Endothelial cell (in vitro differentiated cells): ENCODE measurements at regions not wholly inside any gene's neighbourhood (a gene's known extent, or its start where the extent isn't known, plus 50 kb on each side); places are given as distances from the start of the nearest gene placed in this dataset.

Experiments
- DNase-seq: peaks from one replicate; pipeline ENCODE4 v3.0.0; 2021; ENCODE audit warnings: low spot score
- H3K27ac Mint-ChIP-seq: one replicate; pipeline ENCODE4 v1.8.0; 2021; ENCODE audit warnings: mixed read lengths, inconsistent platforms; ENCODE audit not compliant: unreplicated experiment
- H3K27me3 Mint-ChIP-seq: one replicate; pipeline ENCODE4 v1.8.0; 2021; ENCODE audit warnings: mild to moderate bottlenecking, moderate library complexity, mixed read lengths, inconsistent platforms; ENCODE audit not compliant: unreplicated experiment
- H3K36me3 Mint-ChIP-seq: one replicate; pipeline ENCODE4 v1.8.0; 2021; ENCODE audit warnings: mild to moderate bottlenecking, low read depth, mixed read lengths, inconsistent platforms; ENCODE audit not compliant: unreplicated experiment
- H3K4me1 Mint-ChIP-seq: one replicate; pipeline ENCODE4 v1.8.0; 2021; ENCODE audit warnings: mild to moderate bottlenecking, mixed read lengths, inconsistent platforms; ENCODE audit not compliant: unreplicated experiment
- H3K4me3 Mint-ChIP-seq: one replicate; pipeline ENCODE4 v1.8.0; 2021; ENCODE audit warnings: mild to moderate bottlenecking, mixed read lengths, inconsistent platforms; ENCODE audit not compliant: unreplicated experiment
- H3K9me3 Mint-ChIP-seq: one replicate; pipeline ENCODE4 v1.8.0; 2021; ENCODE audit warnings: mixed read lengths, inconsistent platforms; ENCODE audit not compliant: unreplicated experiment
- CTCF ChIP-seq: fragments of 200-600 bp; sonication (generic); IDR thresholded peaks from one replicate; pipeline ENCODE4 v1.5.0; 2021; ENCODE audit warnings: antibody characterized with exemption; ENCODE audit not compliant: unreplicated experiment

GRCh38 chr13:62035981-62036380, 620.3 kb upstream of the PCDH20 start:
- Mint-ChIP-seq H3K27ac (no peak overlapping the region), H3K4me3 (no peak overlapping the region), H3K4me1 (peaks cover 2% of the 10 kb centered on the region), H3K27me3 (no peaks in the 10 kb centered on the region), H3K9me3 (no peaks in the 10 kb centered on the region), H3K36me3 (no peaks in the 10 kb centered on the region)
- TF ChIP-seq CTCF: no peak
- no peak for DNase-seq

GRCh38 chr13:62033934-62034333, 618.3 kb upstream of the PCDH20 start:
- H3K4me1 Mint-ChIP-seq: peaks cover 2% of the 10 kb centered on the region
- no peaks in the 10 kb centered on the region for H3K36me3 Mint-ChIP-seq
- no peaks in the 10 kb centered on the region for H3K9me3 Mint-ChIP-seq
- no peak overlapping the region for H3K4me3 Mint-ChIP-seq
- no peak for TF ChIP-seq CTCF
- H3K27ac Mint-ChIP-seq: no peak overlapping the region
- DNase-seq: no peak
- no peaks in the 10 kb centered on the region for H3K27me3 Mint-ChIP-seq

GRCh38 chr13:62022369-62022768, 606.7 kb upstream of the PCDH20 start:
- Mint-ChIP-seq H3K4me1 (no peaks in the 10 kb centered on the region), H3K9me3 (no peaks in the 10 kb centered on the region), H3K4me3 (no peak overlapping the region), H3K27ac (no peak overlapping the region), H3K27me3 (no peaks in the 10 kb centered on the region), H3K36me3 (no peaks in the 10 kb centered on the region)
- DNase-seq: no peak
- no peak for TF ChIP-seq CTCF

GRCh38 chr13:62019858-62020257, 604.2 kb upstream of the PCDH20 start:
- Mint-ChIP-seq H3K36me3 (no peaks in the 10 kb centered on the region), H3K27me3 (no peaks in the 10 kb centered on the region)
- TF ChIP-seq CTCF: no peak

GRCh38 chr13:62014299-62014698, 598.6 kb upstream of the PCDH20 start:
- Mint-ChIP-seq H3K9me3 (no peaks in the 10 kb centered on the region), H3K27me3 (no peaks in the 10 kb centered on the region), H3K36me3 (no peaks in the 10 kb centered on the region), H3K4me1 (no peaks in the 10 kb centered on the region), H3K4me3 (no peak overlapping the region), H3K27ac (no peak overlapping the region)
- TF ChIP-seq CTCF: no peak
- no peak for DNase-seq

More at GRCh38 chr13:62019858-62020257, 604.2 kb upstream of the PCDH20 start:
- Mint-ChIP-seq H3K27ac (no peak overlapping the region), H3K4me3 (no peak overlapping the region), H3K9me3 (no peaks in the 10 kb centered on the region), H3K4me1 (no peaks in the 10 kb centered on the region)
- DNase-seq: no peak
